Endothelial cell of umbilical vein (primary cell): ENCODE measurements at regions not wholly inside any gene's neighbourhood (a gene's known extent, or its start where the extent isn't known, plus 50 kb on each side); places are given as distances from the start of the nearest gene placed in this dataset.

Experiments used
- BruUV-seq: library from RNA; stranded (reverse); fragments of 400-500 nt; replicated peaks from 2 replicates; lab custom pipeline; 2021; lab: Mats Ljungman, UMichigan
- CTCF ChIA-PET: fragments of 300-600, 350-600 bp; sonication (Branson Sonifier 250); formaldehyde crosslinking; loops from one replicate; lab custom pipeline; 2021; ENCODE audit warnings: antibody characterized with exemption, inconsistent platforms; lab: Charles Lee
- POLR2A ChIA-PET: fragments of 300-600, 350-600 bp; sonication (Branson Sonifier 250); formaldehyde crosslinking; loops from one replicate; lab custom pipeline; 2021; ENCODE audit warnings: antibody characterized with exemption, inconsistent platforms; lab: Charles Lee
- DNase-seq: peaks from one replicate; pipeline ENCODE4 v3.0.0-alpha.2; 2011; ENCODE audit warnings: low read depth, low spot score
- FAIRE-seq: peaks from 2 replicates; lab custom pipeline; 2011; peaks lifted over from hg19 to GRCh38; lab: Jason Lieb, UNC
- H2AFZ ChIP-seq: 2 replicates; pipeline ENCODE4 v1.6.0; 2012; ENCODE audit warnings: low read depth, low read length, control low read depth, inconsistent platforms
- H3K27ac ChIP-seq: 2 replicates; pipeline ENCODE4 v1.5.1; 2011; ENCODE audit warnings: low read depth, mild to moderate bottlenecking, control low read depth, low read length, moderate library complexity; ENCODE audit not compliant: insufficient read depth
- H3K27me3 ChIP-seq, 2 experiments: 2 replicates each; pipeline versions ENCODE4 v1.6.0 to v1.6.1; 2011; ENCODE audit warnings: low read length in 2 of 2, mixed read lengths in 1 of 2; ENCODE audit not compliant: control insufficient read depth in 2 of 2, insufficient read depth in 2 of 2
- H3K36me3 ChIP-seq, 2 experiments: 2 replicates in 1 of 2; 3 replicates in 1 of 2; pipeline ENCODE4 v1.5.1; 2011; ENCODE audit warnings: low read length in 2 of 2, mild to moderate bottlenecking in 1 of 2, moderate library complexity in 1 of 2; ENCODE audit not compliant: control insufficient read depth in 2 of 2, insufficient read depth in 2 of 2; ENCODE audit errors: extremely low read depth in 1 of 2
- H3K4me1 ChIP-seq: 3 replicates; pipeline ENCODE4 v1.5.1; 2011; ENCODE audit warnings: mild to moderate bottlenecking, low read length; ENCODE audit not compliant: control insufficient read depth, insufficient read depth; ENCODE audit errors: extremely low read depth
- H3K4me2 ChIP-seq: 2 replicates; pipeline ENCODE4 v1.6.1; 2011; ENCODE audit warnings: low read length, control low read depth, mixed read lengths; ENCODE audit not compliant: insufficient read depth
- H3K4me3 ChIP-seq, 3 experiments: fragments of 200-600 bp in 1 of 3; sonication (generic), shearing (Covaris generic) in 1 of 3; replicated peaks in 1 of 3; 2 replicates each; pipeline ENCODE4 v1.5.1; 2011 to 2016; ENCODE audit warnings: control low read depth in 3 of 3, low read length in 3 of 3, mild to moderate bottlenecking in 2 of 3, inconsistent platforms in 1 of 3, low read depth in 1 of 3, moderate library complexity in 1 of 3; ENCODE audit not compliant: insufficient read depth in 1 of 3
- H3K79me2 ChIP-seq: 2 replicates; pipeline ENCODE4 v1.6.0; 2012; ENCODE audit warnings: low read length, inconsistent platforms; ENCODE audit not compliant: control insufficient read depth, insufficient read depth
- H3K9ac ChIP-seq: replicated peaks from 2 replicates; pipeline ENCODE3; 2011; ENCODE audit warnings: low read length, control low read depth; ENCODE audit not compliant: insufficient read depth; ENCODE audit errors: extremely low read depth
- H3K9me1 ChIP-seq: replicated peaks from 3 replicates; pipeline ENCODE4 v1.6.0; 2011; ENCODE audit warnings: mild to moderate bottlenecking, low read length; ENCODE audit not compliant: control insufficient read depth, insufficient read depth; ENCODE audit errors: extremely low read depth
- H3K9me3 ChIP-seq: replicated peaks from 2 replicates; pipeline ENCODE4 v1.5.1; 2012; ENCODE audit warnings: low read length, inconsistent platforms; ENCODE audit not compliant: control insufficient read depth, insufficient read depth
- H4K20me1 ChIP-seq: replicated peaks from 2 replicates; pipeline ENCODE3; 2011; ENCODE audit warnings: mild to moderate bottlenecking, low read length; ENCODE audit not compliant: control insufficient read depth, insufficient read depth; ENCODE audit errors: extremely low read depth
- CTCF ChIP-seq, 2 donors: IDR thresholded peaks; 1 replicate in 1 of 2; 2 replicates in 1 of 2; pipeline ENCODE4 v1.5.1; 2011; ENCODE audit warnings: low read length in 2 of 2, mild to moderate bottlenecking in 2 of 2, moderate library complexity in 2 of 2, control low read depth in 1 of 2, inconsistent platforms in 1 of 2, low read depth in 1 of 2; ENCODE audit not compliant: insufficient read depth in 1 of 2; ENCODE audit errors: extremely low read depth in 1 of 2
- EZH2 ChIP-seq: IDR thresholded peaks from 2 replicates; pipeline ENCODE4 v1.6.1; 2012; ENCODE audit warnings: borderline replicate concordance, low read depth, mild to moderate bottlenecking, moderate library complexity, low read length, inconsistent platforms; ENCODE audit not compliant: severe bottlenecking
- FOS ChIP-seq: IDR thresholded peaks from 2 replicates; pipeline ENCODE4 v1.6.1; 2011; ENCODE audit warnings: mild to moderate bottlenecking, low read length, moderate library complexity, borderline replicate concordance; ENCODE audit not compliant: insufficient read depth
- GATA2 ChIP-seq: IDR thresholded peaks from 2 replicates; pipeline ENCODE4 v1.7.0; 2011; ENCODE audit warnings: low read depth, mild to moderate bottlenecking, moderate library complexity, mixed read lengths, low read length; ENCODE audit not compliant: insufficient read length, insufficient read depth
- JUN ChIP-seq: IDR thresholded peaks from 2 replicates; pipeline ENCODE4 v1.6.1; 2011; ENCODE audit warnings: borderline replicate concordance, low read depth; ENCODE audit not compliant: insufficient read length, insufficient read depth
- MAX ChIP-seq: IDR thresholded peaks from 2 replicates; pipeline ENCODE4 v1.6.1; 2011; ENCODE audit not compliant: insufficient read depth, insufficient read length
- MYC ChIP-seq: IDR thresholded peaks from one replicate; pipeline ENCODE4 v1.6.1; 2011; ENCODE audit warnings: mild to moderate bottlenecking, low read depth, low read length
- POLR2A ChIP-seq: IDR thresholded peaks from 2 replicates; pipeline ENCODE4 v1.6.1; 2012; ENCODE audit warnings: low read depth, mild to moderate bottlenecking, control low read depth, low read length
- POLR2AphosphoS5 ChIP-seq: IDR thresholded peaks from 2 replicates; pipeline ENCODE4 v1.6.1; 2012; ENCODE audit warnings: low read depth, mild to moderate bottlenecking, control low read depth, low read length, moderate library complexity; ENCODE audit not compliant: insufficient read depth
- dilution Hi-C: fragments of 300-500 bp; cut with MboI; formaldehyde crosslinking; loops from one replicate; pipeline ENCODE4 v1.15.0; 2019; ENCODE audit warnings: low sequenced_read_pairs; ENCODE audit not compliant: extremely low pct_ligation_motif_present
- intact Hi-C: fragments of 100-400 bp; cut with micrococcal nuclease; formaldehyde crosslinking; loops from one replicate; pipeline ENCODE4 v1.10.0; 2022

DNA sequence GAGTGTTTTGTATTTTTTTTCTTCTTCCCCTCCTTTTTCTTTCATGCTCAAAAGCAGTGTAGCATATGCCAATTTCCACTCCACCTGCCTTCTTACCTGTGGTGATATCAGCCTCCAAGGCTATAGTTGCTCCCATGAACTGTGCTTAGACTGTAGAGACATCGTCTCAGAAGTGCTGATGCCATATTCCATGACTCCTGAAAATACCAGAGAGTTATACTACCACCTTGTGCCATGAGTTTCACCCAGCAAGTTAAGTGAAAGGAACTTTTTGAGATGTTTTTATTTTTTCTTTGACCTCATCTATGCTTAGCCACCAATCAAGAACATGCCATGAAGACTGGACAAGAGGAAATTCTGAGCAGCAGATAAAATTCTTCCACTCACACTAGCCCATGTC is 142.8 kb upstream of the SEMA3E start:
- H3K36me3 ChIP-seq: no peaks in the 10 kb centered on the region
- dilution Hi-C loops (no loop called here), intact Hi-C loops (no loop called here)
- DNase-seq: no peak
- no peaks in the 10 kb centered on the region for H3K4me1 ChIP-seq
- no TSS peak for BruUV-seq
- H3K9me3 ChIP-seq: no peaks in the 10 kb centered on the region
- no peak overlapping the region for H3K4me3 ChIP-seq
- POLR2A ChIA-PET: no interaction called here
- no peaks in the 10 kb centered on the region for H3K9me1 ChIP-seq
- CTCF ChIA-PET: interaction anchor here (1.4 kb wide), 1 partner anchor 14 kb away, joined by 5 read pairs; no protein-coding TSS in a partner anchor
- TF ChIP-seq FOS (no peak), POLR2AphosphoS5 (no peak), MYC (no peak), POLR2A (no peak), MAX (no peak), EZH2 (no peak), CTCF (IDR thresholded peaks at IDR 0.05; ENCODE audit: extremely low read depth in 1 of 2, insufficient read depth in 1 of 2, low read depth in 1 of 2, low read length in 2 of 2) (no peak), JUN (no peak), GATA2 (no peak)
- no peak for FAIRE-seq
- H3K27me3 ChIP-seq: no peaks in the 10 kb centered on the region
- H4K20me1 ChIP-seq: no peaks in the 10 kb centered on the region
- H2AFZ ChIP-seq: no peak overlapping the region
- no peak overlapping the region for H3K27ac ChIP-seq
- no peak overlapping the region for H3K9ac ChIP-seq
- no peak overlapping the region for H3K4me2 ChIP-seq
- H3K79me2 ChIP-seq: no peaks in the 10 kb centered on the region
